ENCODE measurements at regions not wholly inside any gene's neighbourhood (a gene's known extent, or its start where the extent isn't known, plus 50 kb on each side); places are given as distances from the start of the nearest gene placed in this dataset.
A peak's percentile ranks its signal among the peaks of the same experiment; 100 is the strongest.

DNA sequence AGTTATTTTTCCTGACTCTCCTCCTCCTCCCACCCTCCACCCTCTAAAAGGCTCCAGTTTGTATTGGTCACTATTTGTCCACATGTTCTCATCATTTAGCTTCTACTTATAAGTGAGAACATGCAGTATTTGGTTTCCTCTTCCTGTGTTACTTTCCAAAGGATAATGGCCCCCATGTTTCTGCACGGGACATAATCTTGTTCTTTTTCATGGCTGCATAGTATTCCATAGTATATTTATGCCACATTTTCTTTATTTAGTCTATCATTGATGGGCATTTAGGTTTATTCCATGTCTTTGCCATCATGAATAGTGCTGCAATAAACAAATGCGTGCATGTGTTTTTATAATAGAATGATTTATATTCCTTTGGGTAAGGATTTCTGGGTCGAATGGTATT is 167.3 kb upstream of the GRID2 start:
- Histone ChIP-seq H3K4me3 (ENCODE audit: low read depth, low read length) (no peak overlapping the region), H3K36me3 (no peaks in the 10 kb centered on the region), H3K27me3 (no peaks in the 10 kb centered on the region), H3K9me3 (no peaks in the 10 kb centered on the region), H3K4me1 (no peaks in the 10 kb centered on the region)
- TF ChIP-seq, protein P1, sequence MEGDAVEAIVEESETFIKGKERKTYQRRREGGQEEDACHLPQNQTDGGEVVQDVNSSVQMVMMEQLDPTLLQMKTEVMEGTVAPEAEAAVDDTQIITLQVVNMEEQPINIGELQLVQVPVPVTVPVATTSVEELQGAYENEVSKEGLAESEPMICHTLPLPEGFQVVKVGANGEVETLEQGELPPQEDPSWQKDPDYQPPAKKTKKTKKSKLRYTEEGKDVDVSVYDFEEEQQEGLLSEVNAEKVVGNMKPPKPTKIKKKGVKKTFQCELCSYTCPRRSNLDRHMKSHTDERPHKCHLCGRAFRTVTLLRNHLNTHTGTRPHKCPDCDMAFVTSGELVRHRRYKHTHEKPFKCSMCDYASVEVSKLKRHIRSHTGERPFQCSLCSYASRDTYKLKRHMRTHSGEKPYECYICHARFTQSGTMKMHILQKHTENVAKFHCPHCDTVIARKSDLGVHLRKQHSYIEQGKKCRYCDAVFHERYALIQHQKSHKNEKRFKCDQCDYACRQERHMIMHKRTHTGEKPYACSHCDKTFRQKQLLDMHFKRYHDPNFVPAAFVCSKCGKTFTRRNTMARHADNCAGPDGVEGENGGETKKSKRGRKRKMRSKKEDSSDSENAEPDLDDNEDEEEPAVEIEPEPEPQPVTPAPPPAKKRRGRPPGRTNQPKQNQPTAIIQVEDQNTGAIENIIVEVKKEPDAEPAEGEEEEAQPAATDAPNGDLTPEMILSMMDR (IDR thresholded peaks at IDR 0.05; ENCODE audit: low read depth, low read length): no peak
- no peak for DNase-seq

DNA sequence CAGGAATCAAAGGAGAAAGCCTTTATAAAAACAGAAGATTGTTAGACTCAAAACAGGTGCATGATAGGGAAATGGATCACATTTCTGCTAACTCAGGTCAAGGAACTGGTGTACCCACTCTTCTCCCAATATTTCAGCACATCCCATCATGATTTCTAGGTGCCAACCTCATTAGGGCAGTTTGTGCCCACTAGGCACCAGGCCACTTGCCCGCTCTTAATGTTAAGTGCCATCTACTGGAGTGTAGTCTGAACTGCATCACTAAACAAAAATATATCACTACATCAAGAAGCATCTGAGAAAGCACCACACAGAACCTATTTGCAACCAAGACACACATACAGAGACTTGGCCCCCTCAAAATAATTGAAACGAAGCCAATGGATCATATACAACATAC is 140.4 kb upstream of the GRID2 start:
- no peak for DNase-seq
- TF ChIP-seq, protein P1 (IDR thresholded peaks at IDR 0.05; ENCODE audit: low read depth, low read length): peak; percentile 47
- no peaks in the 10 kb centered on the region for H3K4me1 ChIP-seq
- no peaks in the 10 kb centered on the region for H3K27me3 ChIP-seq
- no peaks in the 10 kb centered on the region for H3K36me3 ChIP-seq
- H3K4me3 ChIP-seq (ENCODE audit: low read depth, low read length): no peak overlapping the region
- H3K9me3 ChIP-seq: no peaks in the 10 kb centered on the region

DNA sequence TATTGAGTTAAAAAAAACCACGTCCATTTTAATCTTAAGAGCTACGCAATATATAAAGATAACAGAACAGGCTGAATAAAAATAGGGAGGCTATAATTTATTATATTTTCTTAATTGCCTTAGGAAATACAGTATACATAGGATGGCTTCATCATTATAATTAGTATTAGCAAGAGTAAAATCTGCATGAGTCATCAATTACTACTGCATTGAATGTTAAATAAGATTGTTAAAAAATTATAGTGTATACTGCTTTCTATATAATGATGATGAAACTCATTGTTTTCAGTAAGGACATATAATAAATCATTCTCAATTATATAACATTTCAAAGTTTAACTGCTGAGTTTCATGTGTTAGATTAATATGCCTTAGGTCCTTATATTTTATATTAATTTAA is 133.4 kb upstream of the GRID2 start:
- Histone ChIP-seq H3K4me1 (no peaks in the 10 kb centered on the region), H3K9me3 (no peaks in the 10 kb centered on the region), H3K36me3 (no peaks in the 10 kb centered on the region), H3K27me3 (no peaks in the 10 kb centered on the region), H3K4me3 (ENCODE audit: low read depth, low read length) (no peak overlapping the region)
- TF ChIP-seq, protein P1 (IDR thresholded peaks at IDR 0.05; ENCODE audit: low read depth, low read length): no peak
- no peak for DNase-seq

DNA sequence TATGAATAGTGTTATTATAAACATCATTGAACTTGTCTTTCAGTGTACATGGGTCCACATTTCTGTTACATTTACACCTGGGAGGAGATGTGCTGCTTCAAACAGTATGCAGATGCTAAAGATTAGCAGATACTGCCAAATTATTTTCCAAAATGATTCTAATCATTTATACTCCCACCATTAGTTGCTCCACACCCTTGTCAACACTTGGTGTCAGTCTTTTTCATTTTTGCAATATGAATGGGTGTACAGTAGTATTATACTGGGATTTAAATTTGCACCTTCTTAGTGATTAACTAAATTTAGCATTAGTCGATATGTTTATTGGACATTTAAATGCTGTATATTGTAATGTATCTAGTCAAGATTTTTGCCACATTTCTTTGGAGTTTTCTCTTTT is 131.6 kb upstream of the GRID2 start:
- TF ChIP-seq, protein P1 (IDR thresholded peaks at IDR 0.05; ENCODE audit: low read depth, low read length): no peak
- no peaks in the 10 kb centered on the region for H3K9me3 ChIP-seq
- no peaks in the 10 kb centered on the region for H3K27me3 ChIP-seq
- H3K4me3 ChIP-seq (ENCODE audit: low read depth, low read length): no peak overlapping the region
- H3K4me1 ChIP-seq: no peaks in the 10 kb centered on the region
- no peaks in the 10 kb centered on the region for H3K36me3 ChIP-seq
- no peak for DNase-seq

DNA sequence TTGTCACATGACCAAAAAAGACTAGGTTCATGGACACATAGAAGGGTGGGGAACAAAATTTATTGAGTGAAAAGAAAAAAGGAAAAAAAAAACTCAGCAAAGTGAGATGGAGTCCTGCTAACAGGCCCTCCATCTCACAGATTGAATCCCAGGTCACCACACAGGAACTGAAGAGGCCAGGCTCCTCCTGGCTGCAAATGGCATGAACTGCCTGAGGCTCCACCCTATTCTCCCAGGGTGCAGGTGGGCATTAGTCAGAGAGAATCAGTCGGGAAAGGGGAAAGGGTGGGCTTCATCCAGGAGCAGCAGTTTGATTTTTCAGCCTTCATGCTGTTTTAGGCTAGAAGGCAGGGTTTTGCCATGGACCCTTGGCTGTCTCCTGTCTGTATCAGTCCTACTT is 128.5 kb upstream of the GRID2 start:
- Histone ChIP-seq H3K4me1 (no peaks in the 10 kb centered on the region), H3K36me3 (no peaks in the 10 kb centered on the region), H3K9me3 (no peaks in the 10 kb centered on the region), H3K4me3 (ENCODE audit: low read depth, low read length) (no peak overlapping the region), H3K27me3 (no peaks in the 10 kb centered on the region)
- TF ChIP-seq, protein P1 (IDR thresholded peaks at IDR 0.05; ENCODE audit: low read depth, low read length): no peak
- DNase-seq: no peak

DNA sequence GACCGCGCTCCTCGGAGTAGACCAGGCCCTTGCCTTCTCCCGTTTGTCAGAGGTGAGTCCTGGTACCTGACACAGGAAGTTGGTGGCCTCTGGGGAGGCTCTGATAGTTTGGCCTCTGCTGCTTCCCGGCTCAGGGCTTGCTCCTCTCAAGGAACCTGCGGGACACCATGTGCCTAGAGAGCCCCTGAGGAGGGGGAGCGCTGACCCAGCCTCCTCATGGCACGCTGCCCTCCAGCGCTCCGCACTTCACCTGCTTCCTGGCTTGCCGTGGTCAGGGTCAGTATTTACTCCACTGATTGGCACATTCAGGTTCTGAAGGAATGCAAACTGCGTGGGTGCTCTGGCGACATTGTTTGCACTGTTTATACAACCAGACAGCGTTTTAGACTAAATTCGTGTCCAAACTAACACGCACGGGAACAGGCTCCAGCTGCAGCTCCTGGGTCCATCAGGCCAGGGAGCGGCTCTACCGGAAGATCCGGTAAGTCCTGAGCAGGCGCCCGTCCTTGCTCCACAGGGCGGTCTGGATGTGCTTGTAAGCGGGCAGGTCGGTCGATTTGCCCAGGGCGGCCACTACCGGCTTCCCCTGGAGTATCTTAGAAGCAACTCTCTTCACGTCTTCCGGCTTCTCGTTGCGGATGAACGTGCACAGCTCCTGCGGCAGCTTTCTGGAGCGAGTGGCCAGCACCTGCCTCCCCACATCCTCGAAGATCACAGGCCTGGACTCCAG is 121.6 kb upstream of the GRID2 start:
- Histone ChIP-seq H3K4me1 (no peaks in the 10 kb centered on the region), H3K27me3 (no peaks in the 10 kb centered on the region), H3K4me3 (ENCODE audit: low read depth, low read length) (no peak overlapping the region), H3K9me3 (no peaks in the 10 kb centered on the region), H3K36me3 (no peaks in the 10 kb centered on the region)
- no peak for DNase-seq
- TF ChIP-seq, protein P1 (IDR thresholded peaks at IDR 0.05; ENCODE audit: low read depth, low read length): no peak

Data from BE2C (cell line).